ENCODE measurements at regions not wholly inside any gene's neighbourhood (a gene's known extent, or its start where the extent isn't known, plus 50 kb on each side); places are given as distances from the start of the nearest gene placed in this dataset.

DNA sequence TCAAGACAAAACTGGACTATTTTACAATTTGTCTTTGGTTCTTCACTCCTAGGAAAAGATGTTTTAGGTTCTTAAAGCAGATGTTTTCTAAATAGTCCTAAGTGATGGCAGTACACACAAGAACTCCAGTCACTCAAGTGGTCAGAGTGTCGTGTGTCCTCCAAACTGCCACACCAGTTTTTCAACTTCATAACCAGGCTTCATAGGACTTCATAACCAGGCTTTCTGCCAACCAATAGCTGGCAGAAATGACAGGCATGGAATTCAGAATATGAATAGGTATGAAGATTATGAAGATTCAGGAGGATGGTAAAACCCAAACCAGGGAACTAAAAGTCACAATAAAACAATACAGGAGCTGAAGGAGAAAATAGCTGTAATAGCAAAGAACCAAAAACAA lies 721.2 kb upstream of the SEMA3D start:
- no peak for TF ChIP-seq EZH2 (IDR thresholded peaks at IDR 0.05; ENCODE audit: borderline replicate concordance, insufficient read depth, low read depth, low read length, poor library complexity, severe bottlenecking)
- TF ChIP-seq, protein P1, sequence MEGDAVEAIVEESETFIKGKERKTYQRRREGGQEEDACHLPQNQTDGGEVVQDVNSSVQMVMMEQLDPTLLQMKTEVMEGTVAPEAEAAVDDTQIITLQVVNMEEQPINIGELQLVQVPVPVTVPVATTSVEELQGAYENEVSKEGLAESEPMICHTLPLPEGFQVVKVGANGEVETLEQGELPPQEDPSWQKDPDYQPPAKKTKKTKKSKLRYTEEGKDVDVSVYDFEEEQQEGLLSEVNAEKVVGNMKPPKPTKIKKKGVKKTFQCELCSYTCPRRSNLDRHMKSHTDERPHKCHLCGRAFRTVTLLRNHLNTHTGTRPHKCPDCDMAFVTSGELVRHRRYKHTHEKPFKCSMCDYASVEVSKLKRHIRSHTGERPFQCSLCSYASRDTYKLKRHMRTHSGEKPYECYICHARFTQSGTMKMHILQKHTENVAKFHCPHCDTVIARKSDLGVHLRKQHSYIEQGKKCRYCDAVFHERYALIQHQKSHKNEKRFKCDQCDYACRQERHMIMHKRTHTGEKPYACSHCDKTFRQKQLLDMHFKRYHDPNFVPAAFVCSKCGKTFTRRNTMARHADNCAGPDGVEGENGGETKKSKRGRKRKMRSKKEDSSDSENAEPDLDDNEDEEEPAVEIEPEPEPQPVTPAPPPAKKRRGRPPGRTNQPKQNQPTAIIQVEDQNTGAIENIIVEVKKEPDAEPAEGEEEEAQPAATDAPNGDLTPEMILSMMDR (IDR thresholded peaks at IDR 0.05): no peak
- intact Hi-C loops (cut with micrococcal nuclease): no loop called here
- Mint-ChIP-seq H3K9me3 (ENCODE audit: insufficient read depth) (no peaks in the 10 kb centered on the region), H3K27ac (no peak overlapping the region), H3K4me3 (no peak overlapping the region), H3K27me3 (no peaks in the 10 kb centered on the region), H3K4me1 (no peaks in the 10 kb centered on the region)
- no peaks in the 10 kb centered on the region for H3K36me3 ChIP-seq (replicated peaks in 1 of 2; ENCODE audit: control extremely low read depth in 1 of 2, control insufficient read depth in 1 of 2, extremely low read depth in 1 of 2, insufficient read depth in 2 of 2, low read length in 1 of 2)
- no peak for ATAC-seq (ENCODE audit: low read depth)
- H4K20me1 ChIP-seq (ENCODE audit: control insufficient read depth, insufficient read depth, low read length, poor library complexity, severe bottlenecking): no peaks in the 10 kb centered on the region
- no peak overlapping the region for H3K4me2 ChIP-seq (replicated peaks; ENCODE audit: low read depth, low read length, poor library complexity, severe bottlenecking)
- peaks cover 0 to 1% (median 0%) of the 10 kb centered on the region in 3 donors for H3K9me3 ChIP-seq (ENCODE audit: control extremely low read depth in 1 of 3, control insufficient read depth in 2 of 3, insufficient read depth in 1 of 3, low read length in 2 of 3)
- DNase-seq: no peak
- H2AFZ ChIP-seq (ENCODE audit: insufficient read depth, low read depth, low read length, poor library complexity, severe bottlenecking): no peak overlapping the region
- H3K27ac ChIP-seq (ENCODE audit: low read length in 2 of 2): no peak overlapping the region
- no peak overlapping the region for H3K4me3 ChIP-seq (ENCODE audit: control extremely low read depth in 1 of 5, extremely low read depth in 1 of 5, insufficient read depth in 1 of 5, low read depth in 2 of 5, low read length in 4 of 5)
- no peaks in the 10 kb centered on the region for H3K79me2 ChIP-seq (ENCODE audit: control insufficient read depth, insufficient read depth, low read length)
- H3K4me1 ChIP-seq (ENCODE audit: control insufficient read depth in 2 of 2, insufficient read depth in 2 of 2, low read length in 2 of 2): no peaks in the 10 kb centered on the region
- no peaks in the 10 kb centered on the region for H3K27me3 ChIP-seq (replicated peaks in 1 of 4; ENCODE audit: control extremely low read depth in 1 of 4, control insufficient read depth in 3 of 4, insufficient read depth in 4 of 4, low read length in 3 of 4)
- WGBS (ENCODE audit: insufficient coverage): 83% methylated on average over 1 of the region's 1 CpG
- ChIA-PET CTCF (no interaction called here), POLR2A (no interaction called here)
- no peak overlapping the region for H3K9ac ChIP-seq (ENCODE audit: low read length)

- Mint-ChIP-seq H3K9me3 (ENCODE audit: insufficient read depth) (no peaks in the 10 kb centered on the region), H3K4me1 (no peaks in the 10 kb centered on the region), H3K4me3 (no peak overlapping the region), H3K27me3 (no peaks in the 10 kb centered on the region), H3K27ac (no peak overlapping the region)
- no peaks in the 10 kb centered on the region for H3K27me3 ChIP-seq (replicated peaks in 1 of 4; ENCODE audit: control extremely low read depth in 1 of 4, control insufficient read depth in 3 of 4, insufficient read depth in 4 of 4, low read length in 3 of 4)
- no peak overlapping the region for H2AFZ ChIP-seq (ENCODE audit: insufficient read depth, low read depth, low read length, poor library complexity, severe bottlenecking)
- no peak overlapping the region for H3K9ac ChIP-seq (ENCODE audit: low read length)
- H3K27ac ChIP-seq (ENCODE audit: low read length in 2 of 2): no peak overlapping the region
- WGBS (ENCODE audit: insufficient coverage): 90% methylated on average over 1 of the region's 1 CpG
- DNase-seq (no peak), ATAC-seq (ENCODE audit: low read depth) (no peak)
- intact Hi-C loops (cut with micrococcal nuclease): no loop called here
- no peaks in the 10 kb centered on the region for H3K9me3 ChIP-seq (ENCODE audit: control extremely low read depth in 1 of 3, control insufficient read depth in 2 of 3, insufficient read depth in 1 of 3, low read length in 2 of 3)
- H3K4me3 ChIP-seq (ENCODE audit: control extremely low read depth in 1 of 5, extremely low read depth in 1 of 5, insufficient read depth in 1 of 5, low read depth in 2 of 5, low read length in 4 of 5): no peak overlapping the region
- no peaks in the 10 kb centered on the region for H3K36me3 ChIP-seq (replicated peaks in 1 of 2; ENCODE audit: control extremely low read depth in 1 of 2, control insufficient read depth in 1 of 2, extremely low read depth in 1 of 2, insufficient read depth in 2 of 2, low read length in 1 of 2)
- H3K79me2 ChIP-seq (ENCODE audit: control insufficient read depth, insufficient read depth, low read length): no peaks in the 10 kb centered on the region
- CTCF ChIA-PET: no interaction called here
- H4K20me1 ChIP-seq (ENCODE audit: control insufficient read depth, insufficient read depth, low read length, poor library complexity, severe bottlenecking): no peaks in the 10 kb centered on the region
- no peak for TF ChIP-seq EZH2 (IDR thresholded peaks at IDR 0.05; ENCODE audit: borderline replicate concordance, insufficient read depth, low read depth, low read length, poor library complexity, severe bottlenecking)
- TF ChIP-seq, protein P1 (IDR thresholded peaks at IDR 0.05): no peak
- no peak overlapping the region for H3K4me2 ChIP-seq (replicated peaks; ENCODE audit: low read depth, low read length, poor library complexity, severe bottlenecking)
- H3K4me1 ChIP-seq (ENCODE audit: control insufficient read depth in 2 of 2, insufficient read depth in 2 of 2, low read length in 2 of 2): no peaks in the 10 kb centered on the region
- POLR2A ChIA-PET: no interaction called here
These were observed 711.1 kb upstream of the SEMA3D start for GRCh38 chr7:85897967-85898366.
